PC-9 (cell line): ENCODE measurements at regions not wholly inside any gene's neighbourhood (a gene's known extent, or its start where the extent isn't known, plus 50 kb on each side); places are given as distances from the start of the nearest gene placed in this dataset.

Experiments used
- BruUV-seq: library from RNA; stranded (reverse); fragments of 400-500 nt; replicated peaks from 2 replicates; lab custom pipeline; 2021; lab: Mats Ljungman, UMichigan
- CTCF ChIA-PET: fragments of 300-600 bp; sonication (Branson Sonifier 250); formaldehyde crosslinking; loops from one replicate; lab custom pipeline; 2022; ENCODE audit warnings: antibody characterized with exemption; lab: Charles Lee
- POLR2A ChIA-PET: fragments of 300-600 bp; sonication (Branson Sonifier 250); formaldehyde crosslinking; loops from one replicate; lab custom pipeline; 2022; ENCODE audit warnings: antibody characterized with exemption; ENCODE audit not compliant: unreplicated experiment; lab: Charles Lee
- DNase-seq, 2 experiments: peaks; one replicate each; pipeline versions ENCODE4 v3.0.0 to v3.0.0-alpha.2; 2015 to 2022; ENCODE audit warnings: mixed read lengths in 1 of 2
- H2AFZ ChIP-seq: fragments of 200-600 bp; sonication (generic); 2 replicates; pipeline ENCODE4 v1.8.1; 2017; ENCODE audit warnings: antibody characterized with exemption
- H3F3A ChIP-seq: fragments of 200-600 bp; sonication (generic); 2 replicates; pipeline ENCODE4 v1.8.1; 2017; ENCODE audit warnings: antibody characterized with exemption, mild to moderate bottlenecking, low read depth; ENCODE audit not compliant: insufficient read depth
- H3K27ac ChIP-seq: fragments of 200-600 bp; sonication (generic); 2 replicates; pipeline ENCODE4 v1.6.1; 2016; ENCODE audit warnings: mixed run types
- H3K27me3 ChIP-seq: fragments of 200-600 bp; sonication (generic); 2 replicates; pipeline ENCODE4 v1.6.1; 2016; ENCODE audit warnings: low read depth, mixed run types; ENCODE audit not compliant: insufficient read depth
- H3K36me3 ChIP-seq: fragments of 200-600 bp; sonication (generic); 2 replicates; pipeline ENCODE4 v1.6.1; 2016; ENCODE audit warnings: low read depth, mixed run types
- H3K4me1 ChIP-seq: fragments of 200-600 bp; sonication (generic); replicated peaks from 2 replicates; pipeline ENCODE4 v1.6.1; 2016; ENCODE audit warnings: mixed run types; ENCODE audit not compliant: insufficient read depth
- H3K4me2 ChIP-seq: fragments of 200-600 bp; sonication (generic); 2 replicates; pipeline ENCODE4 v1.6.1; 2017; ENCODE audit warnings: mixed run types
- H3K4me3 ChIP-seq: fragments of 200-600 bp; sonication (generic); 2 replicates; pipeline ENCODE4 v1.6.1; 2016; ENCODE audit warnings: mixed run types
- H3K79me2 ChIP-seq: fragments of 200-600 bp; sonication (generic); 2 replicates; pipeline ENCODE4 v1.6.1; 2017; ENCODE audit warnings: low read depth, mixed run types
- H3K9me2 ChIP-seq: fragments of 200-600 bp; sonication (generic); 2 replicates; pipeline ENCODE4 v1.8.1; 2017; ENCODE audit warnings: mild to moderate bottlenecking; ENCODE audit not compliant: insufficient read depth
- H3K9me3 ChIP-seq: fragments of 200-600 bp; sonication (generic); 2 replicates; pipeline ENCODE4 v1.8.1; 2016; ENCODE audit warnings: low read depth; ENCODE audit not compliant: insufficient read depth
- H4K20me1 ChIP-seq: fragments of 200-600 bp; sonication (generic); 2 replicates; pipeline ENCODE4 v1.8.1; 2017; ENCODE audit not compliant: insufficient read depth
- EZH2 ChIP-seq: fragments of 200-600 bp; sonication (generic); IDR thresholded peaks from 2 replicates; pipeline ENCODE4 v1.8.0; 2017; ENCODE audit warnings: antibody characterized with exemption, low read depth
- intact Hi-C: fragments of 100-400 bp; cut with micrococcal nuclease; formaldehyde crosslinking; loops from one replicate; pipeline ENCODE4 v1.10.0; 2022; ENCODE audit not compliant: unreplicated experiment
- TF ChIP-seq, protein P1 (sequence below): fragments of 200-600 bp; sonication (generic); conservative IDR thresholded peaks from 2 replicates; pipeline ENCODE4 v1.6.1; 2017; ENCODE audit warnings: mixed run types, antibody characterized with exemption, mild to moderate bottlenecking, moderate library complexity

DNA sequence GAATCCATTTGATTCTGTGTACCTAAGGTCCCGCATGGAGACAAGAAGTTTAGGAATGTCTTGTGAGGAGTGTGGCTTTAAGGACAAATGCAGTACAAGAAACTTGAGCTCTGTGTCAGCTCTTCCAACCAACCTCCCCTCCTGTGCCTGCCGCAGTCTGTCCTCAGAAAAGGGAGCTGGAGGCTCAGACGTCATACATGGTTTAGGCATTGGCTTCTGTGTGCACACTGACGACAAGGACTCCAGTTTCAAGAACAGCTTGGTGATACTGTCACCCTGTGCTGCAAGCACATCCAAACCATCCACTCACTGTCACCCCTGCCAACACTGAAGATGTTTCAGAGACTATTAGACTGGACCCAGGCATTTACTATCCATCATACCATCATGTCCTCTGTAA, 470.4 kb downstream of the IRS1 start:
- TF ChIP-seq, protein P1, sequence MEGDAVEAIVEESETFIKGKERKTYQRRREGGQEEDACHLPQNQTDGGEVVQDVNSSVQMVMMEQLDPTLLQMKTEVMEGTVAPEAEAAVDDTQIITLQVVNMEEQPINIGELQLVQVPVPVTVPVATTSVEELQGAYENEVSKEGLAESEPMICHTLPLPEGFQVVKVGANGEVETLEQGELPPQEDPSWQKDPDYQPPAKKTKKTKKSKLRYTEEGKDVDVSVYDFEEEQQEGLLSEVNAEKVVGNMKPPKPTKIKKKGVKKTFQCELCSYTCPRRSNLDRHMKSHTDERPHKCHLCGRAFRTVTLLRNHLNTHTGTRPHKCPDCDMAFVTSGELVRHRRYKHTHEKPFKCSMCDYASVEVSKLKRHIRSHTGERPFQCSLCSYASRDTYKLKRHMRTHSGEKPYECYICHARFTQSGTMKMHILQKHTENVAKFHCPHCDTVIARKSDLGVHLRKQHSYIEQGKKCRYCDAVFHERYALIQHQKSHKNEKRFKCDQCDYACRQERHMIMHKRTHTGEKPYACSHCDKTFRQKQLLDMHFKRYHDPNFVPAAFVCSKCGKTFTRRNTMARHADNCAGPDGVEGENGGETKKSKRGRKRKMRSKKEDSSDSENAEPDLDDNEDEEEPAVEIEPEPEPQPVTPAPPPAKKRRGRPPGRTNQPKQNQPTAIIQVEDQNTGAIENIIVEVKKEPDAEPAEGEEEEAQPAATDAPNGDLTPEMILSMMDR, result no peak
- no peak for TF ChIP-seq EZH2
- H3K27ac ChIP-seq, result no peak overlapping the region
- no peak overlapping the region for H3K4me3 ChIP-seq
- no peak overlapping the region for H2AFZ ChIP-seq
- H4K20me1 ChIP-seq, result no peaks in the 10 kb centered on the region
- no peaks in the 10 kb centered on the region for H3K9me2 ChIP-seq
- CTCF ChIA-PET, result no interaction called here
- no peak for DNase-seq
- peaks cover 7% of the 10 kb centered on the region; the same call in 1 of the 2 replicates for H3F3A ChIP-seq
- H3K79me2 ChIP-seq, result no peaks in the 10 kb centered on the region
- no peaks in the 10 kb centered on the region for H3K27me3 ChIP-seq
- intact Hi-C loops, result no loop called here
- no TSS peak for BruUV-seq
- no peak overlapping the region for H3K4me2 ChIP-seq
- H3K4me1 ChIP-seq, result no peaks in the 10 kb centered on the region
- peaks cover 5% of the 10 kb centered on the region; the same call in 1 of the 2 replicates for H3K9me3 ChIP-seq
- POLR2A ChIA-PET, result no interaction called here
- H3K36me3 ChIP-seq, result no peaks in the 10 kb centered on the region

DNA sequence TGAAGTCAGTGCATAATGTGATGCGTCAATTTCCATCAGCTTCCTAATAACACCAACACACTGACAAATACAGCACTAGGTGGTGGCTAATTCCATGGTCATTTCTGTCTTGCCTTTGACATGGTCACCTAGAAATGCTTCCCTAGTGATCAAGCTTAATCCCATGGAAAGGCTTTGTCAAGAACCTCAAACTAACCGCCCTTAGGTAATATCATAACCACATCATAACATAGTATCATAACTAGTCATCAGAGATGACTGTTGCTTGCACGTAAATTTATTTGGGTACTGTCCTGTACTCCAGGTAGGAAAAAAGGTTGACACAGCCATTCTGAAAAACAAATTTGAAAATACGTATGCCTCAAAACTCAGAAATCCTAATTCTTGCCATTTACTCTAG, 471.8 kb downstream of the IRS1 start:
- no peaks in the 10 kb centered on the region for H3K9me2 ChIP-seq

DNA sequence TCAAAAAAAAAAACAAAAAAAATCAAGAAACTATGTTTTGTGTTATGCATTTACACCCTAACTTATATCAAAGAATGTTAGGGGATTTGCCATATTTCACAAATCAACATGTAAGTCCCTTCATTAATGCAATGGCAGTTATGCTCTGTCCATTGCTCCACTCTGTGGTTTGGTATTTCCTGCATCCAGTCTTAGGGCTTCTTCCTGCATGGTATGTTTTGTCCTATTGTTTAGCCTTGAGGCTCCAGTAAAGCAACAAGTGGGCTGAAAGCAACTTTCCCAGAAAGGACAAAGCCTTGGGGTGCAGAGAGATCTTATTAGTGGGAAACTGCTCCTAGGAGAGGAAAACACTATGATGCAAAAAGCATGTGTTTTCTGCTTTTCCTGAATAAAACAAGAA, 474.1 kb downstream of the IRS1 start:
- TF ChIP-seq EZH2, result no peak
- TF ChIP-seq, protein P1, result no peak
- Histone ChIP-seq H4K20me1 (no peaks in the 10 kb centered on the region), H2AFZ (no peak overlapping the region), H3K4me3 (no peak overlapping the region), H3K27ac (no peak overlapping the region), H3K4me2 (no peak overlapping the region), H3K9me2 (no peaks in the 10 kb centered on the region), H3F3A (peaks cover 7% of the 10 kb centered on the region; the same call in 1 of the 2 replicates), H3K79me2 (no peaks in the 10 kb centered on the region), H3K36me3 (no peaks in the 10 kb centered on the region), H3K4me1 (no peaks in the 10 kb centered on the region), H3K27me3 (no peaks in the 10 kb centered on the region), H3K9me3 (peaks cover 5% of the 10 kb centered on the region; the same call in 1 of the 2 replicates)
- DNase-seq, result no peak
- ChIA-PET POLR2A (no interaction called here), CTCF (no interaction called here)
- no TSS peak for BruUV-seq
- intact Hi-C loops, result no loop called here

More for the DNA sequence above, 471.8 kb downstream of the IRS1 start:
- H3K4me2 ChIP-seq, result no peak overlapping the region
- H4K20me1 ChIP-seq, result no peaks in the 10 kb centered on the region
- H3K36me3 ChIP-seq, result no peaks in the 10 kb centered on the region
- no peaks in the 10 kb centered on the region for H3K4me1 ChIP-seq
- H2AFZ ChIP-seq, result no peak overlapping the region
- H3K4me3 ChIP-seq, result no peak overlapping the region
- peak; percentile 7 to 80 for DNase-seq
- BruUV-seq, result no TSS peak
- no peak for TF ChIP-seq EZH2
- no peaks in the 10 kb centered on the region for H3K79me2 ChIP-seq
- peaks cover 7% of the 10 kb centered on the region; the same call in 1 of the 2 replicates for H3F3A ChIP-seq
- intact Hi-C loops, result no loop called here
- peak overlapping the region; percentile 30 for H3K27ac ChIP-seq
- ChIA-PET POLR2A (interaction anchor here (0.5 to 0.6 kb wide), 3 partner anchors 75 to 462 kb away, joined by 4 to 13 read pairs (median 6); no protein-coding TSS in a partner anchor), CTCF (interaction anchor here (1.0 kb wide), 1 partner anchor 103 kb away, joined by 7 read pairs; no protein-coding TSS in a partner anchor)
- peaks cover 5% of the 10 kb centered on the region; the same call in 1 of the 2 replicates for H3K9me3 ChIP-seq
- H3K27me3 ChIP-seq, result no peaks in the 10 kb centered on the region
